ENCODE measurements at regions not wholly inside any gene's neighbourhood (a gene's known extent, or its start where the extent isn't known, plus 50 kb on each side); places are given as distances from the start of the nearest gene placed in this dataset.
"Not testable (repeated sequence)": the region's sequence is repeated elsewhere in the genome, so short reads cannot be mapped to it uniquely, and the experiment has no call there.

- DNase-seq, result not testable (repeated sequence)
These were observed 524.0 kb upstream of the FAM174A start for GRCh38 chr5:100011160-100011559.

- DNase-seq, result no peak
These were observed 530.2 kb upstream of the FAM174A start for GRCh38 chr5:100004969-100005368.

GRCh38 chr5:99998319-99998718, 536.9 kb upstream of the FAM174A start:
- no peak for DNase-seq

- no peak for DNase-seq
These were observed 539.8 kb upstream of the FAM174A start for GRCh38 chr5:99995407-99995806.

GRCh38 chr5:99973779-99974178, 561.4 kb upstream of the FAM174A start:
- no peak for DNase-seq

GRCh38 chr5:99955962-99956361, 579.2 kb upstream of the FAM174A start:
- no peak for DNase-seq

- DNase-seq, result no peak
These were observed 580.2 kb upstream of the FAM174A start for GRCh38 chr5:99955006-99955405.

- no peak for DNase-seq
These were observed 585.1 kb upstream of the FAM174A start for GRCh38 chr5:99949969-99950524.

- DNase-seq, result no peak
These were observed 585.8 kb upstream of the FAM174A start for GRCh38 chr5:99949361-99949760.

- no peak for DNase-seq
These were observed 586.3 kb upstream of the FAM174A start for GRCh38 chr5:99948850-99949249.

GRCh38 chr5:99945478-99946442, 589.4 kb upstream of the FAM174A start:
- DNase-seq, result no peak

- DNase-seq, result no peak
These were observed 594.6 kb upstream of the FAM174A start for GRCh38 chr5:99940540-99940939.

GRCh38 chr5:99936911-99937310, 598.3 kb upstream of the FAM174A start:
- no peak for DNase-seq

GRCh38 chr5:99929806-99930135, 605.4 kb upstream of the FAM174A start:
- no peak for DNase-seq

GRCh38 chr5:99929067-99929805, 605.9 kb upstream of the FAM174A start:
- DNase-seq, result no peak

GRCh38 chr5:99928490-99928889, 606.7 kb upstream of the FAM174A start:
- no peak for DNase-seq

- DNase-seq, result no peak
These were observed 608.7 kb upstream of the FAM174A start for GRCh38 chr5:99926463-99926862.

- DNase-seq, result no peak
These were observed 612.8 kb upstream of the FAM174A start for GRCh38 chr5:99922386-99922785.

- DNase-seq, result no peak
These were observed 623.2 kb upstream of the FAM174A start for GRCh38 chr5:99911971-99912370.

GRCh38 chr5:99906776-99907175, 628.4 kb upstream of the FAM174A start:
- DNase-seq, result no peak

GRCh38 chr5:99901972-99902371, 633.2 kb upstream of the FAM174A start:
- DNase-seq, result no peak

- DNase-seq, result no peak
These were observed 634.8 kb upstream of the FAM174A start for GRCh38 chr5:99900302-99900852.

GRCh38 chr5:99879791-99880511, 655.2 kb upstream of the FAM174A start:
- no peak for DNase-seq

Data from GDM1 (cell line).